Left lobe of liver (tissue), 2 donors: ENCODE measurements at regions not wholly inside any gene's neighbourhood (a gene's known extent, or its start where the extent isn't known, plus 50 kb on each side); places are given as distances from the start of the nearest gene placed in this dataset.

ENCODE experiments used
- ATAC-seq: fragments of 200-7000 bp; cut with Tn5 transposase; one replicate; pipeline ENCODE4 v1.9.1; 2020; ENCODE audit warnings: mild to moderate bottlenecking, moderate library complexity
- DNase-seq: peaks from one replicate; pipeline ENCODE4 v3.0.0-alpha.2; 2020; ENCODE audit warnings: low spot score
- donor health status: DM: no; HTN: no; CAD: no; lungs with moderate emphysema.
- donor health status: DM: no; HTN: yes; CAD: no.

DNA sequence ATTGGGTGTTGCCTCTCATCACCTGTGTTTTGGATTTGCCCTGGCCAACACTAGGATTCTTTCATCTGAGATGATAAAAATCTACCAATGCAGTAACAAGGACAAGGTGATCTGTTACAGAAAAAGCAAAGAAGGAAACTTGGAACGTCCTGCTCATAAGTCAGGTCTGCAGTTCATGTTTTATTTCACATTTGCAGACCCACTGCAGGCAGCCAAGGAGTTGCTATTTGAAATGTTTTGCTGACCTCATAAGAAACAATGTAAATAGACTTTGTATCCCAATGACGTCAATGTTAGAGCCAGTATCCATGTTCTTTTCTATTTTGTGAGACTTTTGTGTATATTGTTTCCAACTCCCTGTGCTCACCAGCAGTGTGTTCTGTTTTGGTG lies 312.9 kb downstream of the DEPDC1B start:
- no peak for ATAC-seq
- no peak for DNase-seq

- ATAC-seq (no peak), DNase-seq (no peak)
Observed at GRCh38 chr5:60386436-60387050, 313.4 kb downstream of the DEPDC1B start.

DNA sequence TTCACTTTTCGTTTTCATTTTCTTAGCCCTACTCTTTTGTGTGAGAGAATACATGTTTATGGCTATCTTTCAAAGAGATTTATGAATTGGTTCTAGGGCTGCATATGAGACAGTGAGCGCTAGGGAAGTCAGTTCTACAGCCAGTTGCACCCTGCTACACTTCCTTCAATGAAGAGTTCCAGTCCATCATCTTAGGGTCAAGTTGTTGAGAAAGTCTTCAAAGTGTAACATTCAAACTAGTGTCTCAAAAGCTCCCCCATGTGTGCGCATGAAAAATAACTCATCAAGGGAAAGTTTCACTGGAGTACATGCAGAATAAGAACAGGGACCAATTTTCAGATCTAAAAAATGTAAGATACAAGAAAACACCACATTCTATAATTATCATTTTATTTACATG lies 317.2 kb downstream of the DEPDC1B start:
- ATAC-seq (no peak), DNase-seq (no peak)

- ATAC-seq (no peak), DNase-seq (no peak)
Observed at GRCh38 chr5:60379907-60380306, 320.1 kb downstream of the DEPDC1B start.

- ATAC-seq (no peak), DNase-seq (no peak)
Observed at GRCh38 chr5:60377826-60378225, 322.1 kb downstream of the DEPDC1B start.

- DNase-seq (no peak), ATAC-seq (no peak)
Observed at GRCh38 chr5:60376860-60377259, 323.1 kb downstream of the DEPDC1B start.

DNA sequence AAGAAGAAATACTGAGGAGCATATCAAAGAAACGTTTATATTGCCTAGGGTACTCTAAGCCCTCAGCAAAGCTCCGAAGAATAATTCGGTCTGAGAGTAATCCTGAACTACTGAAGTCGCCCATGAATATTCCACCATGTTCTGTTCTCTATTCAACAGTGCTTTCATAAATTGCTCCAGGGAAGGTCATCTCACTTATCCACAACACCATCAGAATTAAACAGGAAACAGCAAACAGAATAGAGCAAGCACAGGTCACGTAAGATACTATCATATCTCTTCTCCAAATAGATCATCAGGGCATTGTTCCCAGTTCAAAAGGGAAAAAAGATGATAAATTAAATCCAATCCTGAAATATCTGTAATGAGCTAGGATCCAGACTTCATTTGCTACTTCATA lies 325.6 kb downstream of the DEPDC1B start:
- ATAC-seq: no peak

DNA sequence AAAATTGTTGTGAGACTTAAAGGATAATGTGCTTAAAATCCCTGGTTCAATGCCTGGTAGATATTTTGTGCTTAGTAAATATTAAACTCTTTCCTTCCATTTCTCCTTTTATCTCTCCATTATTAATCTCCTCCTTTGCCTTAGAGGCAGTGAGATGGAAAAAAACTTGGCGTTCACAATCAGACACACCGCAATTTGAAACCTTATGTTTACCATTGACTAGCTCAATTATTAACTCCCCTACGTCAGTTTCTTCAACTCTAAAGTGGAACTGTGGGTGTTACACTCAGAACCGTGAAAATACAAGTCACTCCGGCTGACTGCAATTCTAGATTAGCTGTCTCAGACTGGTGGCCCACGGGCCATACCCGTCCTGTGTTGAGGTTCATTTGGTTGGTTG lies 327.2 kb downstream of the DEPDC1B start:
- no peak for DNase-seq
- no peak for ATAC-seq

More for the DNA sequence above, 325.6 kb downstream of the DEPDC1B start:
- DNase-seq: no peak

GRCh38 chr5:60371065-60371464 lies 328.9 kb downstream of the DEPDC1B start:
- ATAC-seq (no peak), DNase-seq (no peak)

- DNase-seq (no peak), ATAC-seq (no peak)
Observed at GRCh38 chr5:60370508-60370907, 329.5 kb downstream of the DEPDC1B start.

DNA sequence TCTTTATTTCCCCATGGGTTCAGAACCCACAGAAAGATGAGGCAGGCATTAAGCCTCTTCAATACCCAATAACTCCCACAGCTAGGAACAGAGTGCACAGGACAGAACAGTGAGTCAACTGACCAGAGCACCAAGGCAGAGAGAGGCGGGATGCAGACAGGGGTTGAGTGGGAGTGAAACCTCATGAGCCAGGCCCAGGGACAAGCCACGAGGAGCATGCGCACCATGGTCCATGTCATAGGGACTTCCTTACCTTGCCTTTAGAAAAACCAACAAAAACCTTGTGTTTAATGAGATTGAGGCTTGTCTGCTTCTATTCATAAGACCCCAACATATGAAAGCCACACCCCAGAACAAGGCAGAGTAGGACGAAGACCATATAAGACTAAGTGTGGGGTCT lies 330.6 kb downstream of the DEPDC1B start:
- DNase-seq (no peak), ATAC-seq (no peak)

GRCh38 chr5:60368100-60368499 lies 331.9 kb downstream of the DEPDC1B start:
- ATAC-seq: no peak
- DNase-seq: no peak

DNA sequence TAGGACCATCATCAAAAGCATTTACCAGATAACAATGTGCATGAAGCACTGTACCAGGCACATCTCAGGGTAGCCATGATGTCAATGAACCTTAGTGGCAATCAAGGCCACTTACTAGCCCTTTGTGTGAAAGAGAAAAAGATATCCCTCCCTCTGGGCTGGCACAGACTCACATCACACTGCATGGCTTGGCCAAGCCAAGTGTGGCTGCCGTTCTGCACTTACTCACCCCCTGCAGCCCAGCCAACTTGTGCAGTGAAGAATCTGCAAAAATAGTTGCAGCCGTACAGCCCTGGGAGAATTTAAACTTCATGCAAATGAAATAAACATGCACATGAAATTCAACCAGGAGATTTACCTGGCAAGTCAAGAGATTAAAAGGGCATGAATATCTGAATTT lies 333.5 kb downstream of the DEPDC1B start:
- no peak for ATAC-seq
- no peak for DNase-seq

GRCh38 chr5:60365001-60365400 lies 335.0 kb downstream of the DEPDC1B start:
- ATAC-seq: no peak
- no peak for DNase-seq

DNA sequence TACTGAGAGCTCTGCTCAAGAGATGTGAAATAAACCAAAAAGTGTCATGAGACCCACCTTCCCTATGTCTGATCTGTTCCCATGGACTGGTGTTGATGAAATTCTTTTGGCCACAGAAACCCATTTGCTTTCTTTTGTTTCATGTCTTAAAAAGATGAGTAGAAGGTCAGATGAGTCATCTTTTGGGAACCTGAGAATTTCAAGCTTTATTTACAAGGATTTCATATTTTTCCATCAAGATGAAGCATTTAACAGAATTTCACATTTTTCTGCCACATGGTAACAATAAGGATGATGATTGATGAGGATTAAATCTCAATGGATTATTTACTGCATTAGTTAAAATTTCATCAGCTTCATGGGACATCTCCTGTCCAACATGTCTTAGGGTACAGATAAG lies 337.8 kb downstream of the DEPDC1B start:
- no peak for DNase-seq
- ATAC-seq: no peak

GRCh38 chr5:60360355-60360754 lies 339.6 kb downstream of the DEPDC1B start:
- ATAC-seq (no peak), DNase-seq (no peak)

DNA sequence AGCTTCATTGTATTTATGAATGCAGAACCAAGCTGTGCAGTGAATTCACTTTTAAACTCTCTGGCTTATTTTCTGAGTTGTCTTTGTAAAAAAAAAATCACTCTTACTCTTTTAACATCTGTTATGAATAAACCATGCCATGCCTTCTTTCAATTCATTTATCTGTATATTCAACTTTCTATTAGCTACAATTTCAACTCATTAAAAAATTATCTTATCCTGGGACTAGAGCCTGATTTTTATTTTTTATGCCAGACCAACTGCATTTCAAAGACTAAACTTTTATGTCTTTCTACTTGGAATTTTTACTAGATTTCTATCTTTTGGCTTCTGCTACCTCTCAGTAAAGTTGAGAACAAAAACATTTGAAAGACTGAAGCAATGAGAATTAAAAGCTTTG lies 342.7 kb downstream of the DEPDC1B start:
- DNase-seq: no peak
- ATAC-seq: no peak

DNA sequence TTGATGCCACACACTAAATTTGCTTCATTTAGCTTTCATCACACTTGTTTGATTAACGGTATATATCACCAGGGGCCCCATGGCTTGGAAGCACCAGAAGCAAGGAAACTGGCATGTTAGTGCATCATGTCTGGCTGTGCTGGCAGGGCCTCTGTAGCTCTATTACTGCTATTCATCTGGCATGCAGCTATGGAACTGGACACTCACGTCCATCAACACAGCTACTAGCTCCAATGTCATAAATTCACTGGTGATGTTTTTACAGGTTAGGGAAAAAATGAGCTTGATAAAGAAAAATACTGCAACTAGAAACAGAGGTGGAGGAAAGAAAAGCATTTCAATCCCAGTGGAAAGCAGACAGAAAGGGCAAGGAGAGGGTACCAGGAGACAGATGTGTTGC lies 343.2 kb downstream of the DEPDC1B start:
- DNase-seq: no peak
- ATAC-seq: no peak

GRCh38 chr5:60355181-60355580 lies 344.8 kb downstream of the DEPDC1B start:
- DNase-seq (no peak), ATAC-seq (no peak)

DNA sequence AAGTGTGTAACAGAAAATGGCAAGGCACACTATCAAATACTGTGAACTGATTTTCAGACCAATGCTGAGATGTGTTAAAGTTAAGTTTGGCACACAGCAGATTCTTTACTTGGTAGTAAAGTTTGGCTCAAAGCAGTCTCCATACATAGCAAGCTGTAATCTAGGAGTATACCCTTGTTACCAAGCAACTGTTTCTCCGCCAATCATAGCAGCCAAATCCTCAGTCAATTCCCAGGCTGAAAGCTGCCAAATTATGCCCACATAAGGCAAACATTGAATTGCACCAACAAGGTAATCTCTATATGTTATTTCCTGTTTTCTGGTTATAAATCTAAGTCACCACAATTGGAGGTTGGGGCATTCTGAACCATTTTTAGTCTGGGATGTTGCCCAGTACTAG lies 345.7 kb downstream of the DEPDC1B start:
- DNase-seq (no peak), ATAC-seq (no peak)

- DNase-seq: no peak
- no peak for ATAC-seq
Observed at GRCh38 chr5:60352992-60353599, 346.9 kb downstream of the DEPDC1B start.

GRCh38 chr5:60350794-60351193 lies 349.2 kb downstream of the DEPDC1B start:
- ATAC-seq: no peak
- no peak for DNase-seq

GRCh38 chr5:60349891-60350415 lies 350.0 kb downstream of the DEPDC1B start:
- DNase-seq (no peak), ATAC-seq (no peak)
